ENCODE measurements at regions not wholly inside any gene's neighbourhood (a gene's known extent, or its start where the extent isn't known, plus 50 kb on each side); places are given as distances from the start of the nearest gene placed in this dataset.

GRCh38 chr11:115921986-115922385 is 417.8 kb upstream of the CADM1 start:
- TF ChIP-seq EP300 (IDR thresholded peaks at IDR 0.05) (no peak), POLR2A (IDR thresholded peaks at IDR 0.05) (no peak), CTCF (IDR thresholded peaks at IDR 0.05) (no peak), POLR2AphosphoS5 (IDR thresholded peaks at IDR 0.05) (no peak)
- Histone ChIP-seq H3K27me3 (no peaks in the 10 kb centered on the region), H3K36me3 (no peaks in the 10 kb centered on the region), H3K4me3 (no peak overlapping the region), H3K27ac (no peak overlapping the region), H3K9me3 (no peaks in the 10 kb centered on the region), H3K4me1 (peaks cover 0 to 7% (median 0%) of the 10 kb centered on the region in 3 donors)
- 94% methylated on average over 2 of the region's 2 CpGs; no CpG with 5 or more reads in 1 of the 2 donors for WGBS, 2 donors (ENCODE audit: low coverage in 1 of 2)
- ATAC-seq = no peak

- WGBS, 2 donors (ENCODE audit: low coverage in 1 of 2) = 60 to 69% methylated on average over 2 to 3 of the region's 3 CpGs
- TF ChIP-seq CTCF (IDR thresholded peaks at IDR 0.05) (no peak), POLR2A (IDR thresholded peaks at IDR 0.05) (no peak), POLR2AphosphoS5 (IDR thresholded peaks at IDR 0.05) (no peak), EP300 (IDR thresholded peaks at IDR 0.05) (no peak)
Measured at GRCh38 chr11:115921540-115921939, 417.3 kb upstream of the CADM1 start.

GRCh38 chr11:115920841-115921480 is 416.7 kb upstream of the CADM1 start:
- H3K27ac ChIP-seq = no peak overlapping the region
- TF ChIP-seq CTCF (IDR thresholded peaks at IDR 0.05) (no peak), EP300 (IDR thresholded peaks at IDR 0.05) (no peak), POLR2A (IDR thresholded peaks at IDR 0.05) (no peak), POLR2AphosphoS5 (IDR thresholded peaks at IDR 0.05) (no peak)
- no peak for ATAC-seq
- no peaks in the 10 kb centered on the region for H3K27me3 ChIP-seq
- H3K4me1 ChIP-seq = peaks cover 0 to 7% (median 0%) of the 10 kb centered on the region in 3 donors
- no peaks in the 10 kb centered on the region for H3K36me3 ChIP-seq
- WGBS, 2 donors (ENCODE audit: low coverage in 1 of 2) = 57 to 100% methylated on average over 3 of the region's 6 CpGs
- no peak overlapping the region for H3K4me3 ChIP-seq
- H3K9me3 ChIP-seq = no peaks in the 10 kb centered on the region

More at GRCh38 chr11:115921540-115921939, 417.3 kb upstream of the CADM1 start:
- Histone ChIP-seq H3K27me3 (no peaks in the 10 kb centered on the region), H3K4me1 (peaks cover 0 to 7% (median 0%) of the 10 kb centered on the region in 3 donors), H3K9me3 (no peaks in the 10 kb centered on the region), H3K36me3 (no peaks in the 10 kb centered on the region), H3K4me3 (no peak overlapping the region), H3K27ac (no peak overlapping the region)
- no peak for ATAC-seq

- Histone ChIP-seq H3K27ac (no peak overlapping the region), H3K9me3 (no peaks in the 10 kb centered on the region), H3K27me3 (no peaks in the 10 kb centered on the region), H3K36me3 (no peaks in the 10 kb centered on the region), H3K4me3 (no peak overlapping the region), H3K4me1 (peaks cover 0 to 7% (median 0%) of the 10 kb centered on the region in 3 donors)
- no peak for ATAC-seq
- TF ChIP-seq CTCF (IDR thresholded peaks at IDR 0.05) (no peak), EP300 (IDR thresholded peaks at IDR 0.05) (no peak), POLR2AphosphoS5 (IDR thresholded peaks at IDR 0.05) (no peak), POLR2A (IDR thresholded peaks at IDR 0.05) (no peak)
- 14% methylated on average over 1 of the region's 1 CpG; no CpG with 5 or more reads in 1 of the 2 donors for WGBS, 2 donors (ENCODE audit: low coverage in 1 of 2)
Measured at GRCh38 chr11:115920092-115920461, 415.9 kb upstream of the CADM1 start.

All from gastroesophageal sphincter (tissue), 4 donors.